Fibroblast of villous mesenchyme (primary cell): ENCODE measurements at regions not wholly inside any gene's neighbourhood (a gene's known extent, or its start where the extent isn't known, plus 50 kb on each side); places are given as distances from the start of the nearest gene placed in this dataset.
"Not testable (repeated sequence)": the region's sequence is repeated elsewhere in the genome, so short reads cannot be mapped to it uniquely, and the experiment has no call there.

Experiments used
- DNase-seq: peaks from one replicate; pipeline ENCODE4 v3.0.0-alpha.2; 2010; ENCODE audit warnings: low read depth
- H3K4me3 ChIP-seq: 2 replicates; pipeline ENCODE4 v1.5.1; 2011; ENCODE audit warnings: low read depth, mild to moderate bottlenecking, low read length
- TF ChIP-seq, protein P1 (sequence below): IDR thresholded peaks from 2 replicates; pipeline ENCODE4 v1.5.1; 2012; ENCODE audit warnings: low read depth, mild to moderate bottlenecking, low read length; ENCODE audit not compliant: insufficient read depth

GRCh38 chr14:38056270-38056669 lies 151.4 kb upstream of the SSTR1 start:
- TF ChIP-seq, protein P1, sequence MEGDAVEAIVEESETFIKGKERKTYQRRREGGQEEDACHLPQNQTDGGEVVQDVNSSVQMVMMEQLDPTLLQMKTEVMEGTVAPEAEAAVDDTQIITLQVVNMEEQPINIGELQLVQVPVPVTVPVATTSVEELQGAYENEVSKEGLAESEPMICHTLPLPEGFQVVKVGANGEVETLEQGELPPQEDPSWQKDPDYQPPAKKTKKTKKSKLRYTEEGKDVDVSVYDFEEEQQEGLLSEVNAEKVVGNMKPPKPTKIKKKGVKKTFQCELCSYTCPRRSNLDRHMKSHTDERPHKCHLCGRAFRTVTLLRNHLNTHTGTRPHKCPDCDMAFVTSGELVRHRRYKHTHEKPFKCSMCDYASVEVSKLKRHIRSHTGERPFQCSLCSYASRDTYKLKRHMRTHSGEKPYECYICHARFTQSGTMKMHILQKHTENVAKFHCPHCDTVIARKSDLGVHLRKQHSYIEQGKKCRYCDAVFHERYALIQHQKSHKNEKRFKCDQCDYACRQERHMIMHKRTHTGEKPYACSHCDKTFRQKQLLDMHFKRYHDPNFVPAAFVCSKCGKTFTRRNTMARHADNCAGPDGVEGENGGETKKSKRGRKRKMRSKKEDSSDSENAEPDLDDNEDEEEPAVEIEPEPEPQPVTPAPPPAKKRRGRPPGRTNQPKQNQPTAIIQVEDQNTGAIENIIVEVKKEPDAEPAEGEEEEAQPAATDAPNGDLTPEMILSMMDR = peak; percentile 13
- H3K4me3 ChIP-seq = no peak overlapping the region
- DNase-seq = no peak

- not testable (repeated sequence) for H3K4me3 ChIP-seq, DNase-seq
Observed at GRCh38 chr14:38062223-38062622, 145.5 kb upstream of the SSTR1 start.

DNA sequence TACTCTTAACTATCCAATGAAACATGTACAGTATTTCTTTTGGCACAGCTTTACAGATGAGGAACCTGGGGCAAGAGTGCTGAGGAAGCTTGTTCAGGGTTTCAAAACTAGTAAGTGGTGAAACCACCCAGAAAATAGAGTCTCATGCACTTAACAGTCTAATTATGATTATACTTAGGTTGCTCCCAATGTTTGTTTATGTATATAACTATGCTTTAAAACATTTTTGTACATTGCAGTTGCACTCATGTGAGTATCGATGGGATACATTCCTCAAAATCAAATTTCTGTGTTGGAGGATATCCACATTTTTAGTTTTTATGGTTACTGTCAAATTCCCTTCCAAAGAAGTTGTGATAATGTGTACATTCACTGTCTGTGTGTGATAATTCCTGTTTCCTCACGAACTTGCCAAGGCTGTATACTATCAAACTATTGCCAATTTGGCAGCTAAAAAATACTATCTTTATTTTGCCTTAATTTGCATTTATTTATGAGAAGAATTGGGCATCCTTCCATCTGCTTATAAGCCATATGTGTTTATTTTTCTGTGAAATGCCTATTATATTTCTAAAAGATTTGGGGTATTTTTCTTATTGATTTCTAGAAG lies 143.9 kb upstream of the SSTR1 start:
- TF ChIP-seq, protein P1 = no peak
- no peak overlapping the region for H3K4me3 ChIP-seq
- no peak for DNase-seq

- TF ChIP-seq, protein P1 = no peak
- H3K4me3 ChIP-seq = no peak overlapping the region
- no peak for DNase-seq
Observed at GRCh38 chr14:38065106-38065762, 142.5 kb upstream of the SSTR1 start.

DNA sequence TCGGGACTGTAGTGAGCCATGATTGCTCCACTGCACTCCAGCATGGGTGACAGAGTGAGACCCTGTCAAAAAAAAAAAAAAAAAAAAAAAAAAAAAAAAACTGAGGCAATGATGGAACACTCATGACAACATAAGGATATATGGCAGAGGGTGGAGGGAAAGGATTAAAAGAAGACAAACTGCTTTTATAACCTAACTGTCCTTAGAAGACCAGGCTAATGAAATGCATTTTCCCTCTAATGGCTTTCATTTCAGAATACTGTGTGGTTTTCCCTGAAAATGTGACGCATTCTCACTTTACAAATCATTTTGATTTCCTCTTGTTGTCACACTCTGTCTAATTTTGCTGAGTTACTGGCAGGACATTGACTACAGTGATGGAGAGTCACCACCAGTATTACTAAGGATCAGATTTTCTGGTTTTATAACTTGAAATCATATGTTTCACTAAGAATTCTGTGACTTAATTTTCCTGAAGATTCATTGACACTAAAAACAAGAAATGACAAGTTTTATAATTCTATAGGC lies 137.6 kb upstream of the SSTR1 start:
- no peak for DNase-seq
- H3K4me3 ChIP-seq = no peak overlapping the region
- TF ChIP-seq, protein P1 = no peak

- peak; percentile 51 for DNase-seq
- TF ChIP-seq, protein P1 = no peak
- H3K4me3 ChIP-seq = no peak overlapping the region
Observed at GRCh38 chr14:38073641-38074040, 134.1 kb upstream of the SSTR1 start.

DNA sequence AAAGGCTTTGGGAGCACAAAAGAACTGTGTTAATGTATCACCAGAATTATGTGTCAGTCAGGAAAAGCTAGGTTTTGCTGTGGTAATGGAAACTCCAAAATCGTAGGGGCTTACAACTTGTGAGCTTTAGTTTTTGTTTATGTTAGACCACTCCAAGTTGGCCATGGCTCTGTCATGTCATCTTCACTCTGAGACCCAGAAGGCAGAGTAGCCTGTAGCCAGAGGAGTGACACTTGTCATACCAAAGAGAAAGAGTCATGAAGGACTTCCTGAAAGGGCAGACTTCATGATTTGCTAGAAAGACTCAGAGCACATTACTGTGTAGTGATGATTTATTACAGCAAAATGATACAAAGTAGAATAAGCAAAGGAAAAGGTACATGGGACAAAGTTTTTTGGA lies 133.6 kb upstream of the SSTR1 start:
- no peak overlapping the region for H3K4me3 ChIP-seq
- TF ChIP-seq, protein P1 = no peak
- no peak for DNase-seq
